ENCODE measurements at regions not wholly inside any gene's neighbourhood (a gene's known extent, or its start where the extent isn't known, plus 50 kb on each side); places are given as distances from the start of the nearest gene placed in this dataset.

GRCh38 chr4:138021139-138021830 lies 220.9 kb downstream of the SLC7A11 start:
- no peak for DNase-seq (ENCODE audit: low read depth)

- DNase-seq (ENCODE audit: low read depth): no peak
These were observed 227.4 kb downstream of the SLC7A11 start for GRCh38 chr4:138014590-138015288.

- DNase-seq (ENCODE audit: low read depth): no peak
These were observed 228.5 kb downstream of the SLC7A11 start for GRCh38 chr4:138013625-138014024.

DNA sequence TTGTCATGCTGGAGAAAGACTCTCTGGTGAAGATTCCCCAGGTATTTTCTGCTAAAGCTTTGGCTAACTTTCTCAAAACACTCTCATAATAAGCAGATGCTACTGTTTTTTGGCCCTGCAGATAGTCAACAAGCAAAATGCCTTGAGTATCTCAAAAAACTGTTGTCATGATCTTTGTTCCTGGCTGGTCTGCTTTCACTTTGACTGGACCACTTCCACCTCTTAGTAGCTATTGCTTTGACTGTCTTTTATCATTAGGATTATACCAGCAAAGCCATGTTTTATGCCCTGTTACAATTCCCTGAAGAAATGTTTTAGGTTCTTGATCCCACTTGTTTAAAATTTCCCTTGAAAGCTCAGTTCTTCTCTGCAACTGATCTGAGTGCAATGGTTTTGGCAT lies 231.5 kb downstream of the SLC7A11 start:
- no peak for DNase-seq (ENCODE audit: low read depth)

DNA sequence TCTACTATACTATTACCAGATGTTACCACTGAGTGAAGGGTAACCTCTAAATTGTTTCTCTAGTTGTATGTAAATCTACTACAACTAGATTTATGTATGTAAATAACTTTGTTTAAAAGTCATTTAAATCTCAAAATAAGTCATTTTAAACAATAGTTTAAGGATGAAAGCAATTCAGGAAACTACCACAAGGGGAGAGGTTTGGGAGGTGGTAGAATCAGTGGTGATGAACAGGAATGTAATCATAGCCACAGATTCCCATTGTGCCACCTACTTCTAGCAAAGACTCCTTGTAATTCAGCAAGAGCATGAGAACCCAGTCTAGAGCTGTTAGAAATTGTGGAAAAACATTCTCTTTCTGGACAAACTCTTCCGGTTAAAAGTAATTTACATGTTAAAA lies 234.6 kb downstream of the SLC7A11 start:
- no peak for DNase-seq (ENCODE audit: low read depth)

DNA sequence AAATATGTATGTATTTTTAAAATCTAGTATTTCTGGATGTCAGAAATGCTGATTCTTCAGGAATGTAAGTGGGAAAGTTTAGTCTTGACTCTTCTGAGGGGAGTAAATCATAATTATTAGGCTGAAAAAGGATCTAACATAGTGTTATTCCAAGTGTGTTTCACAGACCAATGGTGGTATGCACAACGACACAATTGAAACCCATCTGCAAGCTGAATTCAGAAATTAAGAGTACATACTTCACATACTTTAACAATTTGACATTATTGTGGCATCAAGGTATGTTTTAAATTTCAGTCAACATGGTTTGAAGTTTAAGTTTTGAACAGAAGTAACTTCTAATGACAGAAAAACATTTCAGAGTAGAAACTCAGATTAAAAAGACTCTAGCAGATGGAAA lies 236.7 kb downstream of the SLC7A11 start:
- DNase-seq (ENCODE audit: low read depth): no peak

- no peak for DNase-seq (ENCODE audit: low read depth)
These were observed 238.9 kb downstream of the SLC7A11 start for GRCh38 chr4:138003248-138003647.

GRCh38 chr4:137998666-137999429 lies 243.3 kb downstream of the SLC7A11 start:
- DNase-seq (ENCODE audit: low read depth): peak; percentile 89

GRCh38 chr4:137997496-137997895 lies 244.7 kb downstream of the SLC7A11 start:
- DNase-seq (ENCODE audit: low read depth): no peak

GRCh38 chr4:137994853-137995252 lies 247.3 kb downstream of the SLC7A11 start:
- peak; percentile 77 for DNase-seq (ENCODE audit: low read depth)

- no peak for DNase-seq (ENCODE audit: low read depth)
These were observed 248.9 kb downstream of the SLC7A11 start for GRCh38 chr4:137993232-137993631.

DNA sequence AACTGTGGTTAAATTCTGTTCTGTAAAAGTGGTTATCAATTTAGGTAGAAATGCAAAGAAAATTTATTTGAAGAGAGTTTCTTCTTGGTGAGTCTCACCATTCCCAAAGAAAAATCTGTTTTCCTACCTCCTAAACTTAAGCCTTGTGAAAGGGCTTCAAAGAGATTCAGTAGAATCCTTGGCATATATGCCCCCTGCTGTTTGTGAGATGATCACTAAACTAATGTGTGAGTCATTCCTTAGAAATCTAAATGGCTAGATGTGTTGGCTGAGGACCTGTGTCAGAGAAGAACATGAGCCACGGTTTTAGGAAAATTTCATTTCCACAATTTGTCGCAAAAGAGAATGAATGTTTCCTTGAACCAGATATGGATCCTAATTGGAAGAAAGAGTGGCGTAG lies 260.9 kb downstream of the SLC7A11 start:
- DNase-seq (ENCODE audit: low read depth): no peak

DNA sequence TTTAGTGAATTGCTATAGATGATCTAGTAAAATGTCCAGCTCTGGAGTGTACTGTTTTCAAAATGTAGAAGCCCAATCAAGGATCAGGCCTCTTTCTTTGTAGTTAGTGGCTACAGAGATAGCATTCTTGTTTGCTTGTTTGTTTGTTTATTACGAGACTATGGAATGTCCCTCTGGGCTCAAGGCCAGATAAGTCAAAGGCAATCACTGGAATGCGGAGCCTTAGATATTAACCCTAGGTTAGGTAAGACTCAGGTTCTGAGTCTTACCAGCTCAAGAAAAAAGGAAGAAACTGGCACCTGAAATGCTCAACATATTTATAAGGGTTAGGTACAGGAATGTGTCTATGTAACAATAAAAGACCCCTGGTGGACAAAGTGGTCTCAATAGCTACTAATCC lies 261.5 kb downstream of the SLC7A11 start:
- no peak for DNase-seq (ENCODE audit: low read depth)

DNA sequence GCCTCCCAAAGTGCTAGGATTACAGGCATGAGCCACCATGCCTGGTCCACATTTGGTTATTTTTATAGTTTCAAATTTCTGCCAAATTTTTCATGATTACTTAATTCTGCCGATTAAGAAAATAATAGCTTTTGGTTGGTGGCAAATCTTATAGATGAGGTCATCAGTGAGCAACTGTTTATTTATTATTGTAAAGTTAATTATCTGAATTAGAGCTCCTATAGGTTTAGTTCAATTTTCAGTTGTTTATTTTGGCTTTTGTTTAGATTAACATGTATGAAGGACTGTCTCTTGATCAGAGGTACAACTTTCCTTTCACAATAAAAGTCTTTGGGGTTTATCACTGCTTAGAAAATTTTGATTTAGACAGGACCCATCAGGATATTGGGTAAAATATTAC lies 262.2 kb downstream of the SLC7A11 start:
- DNase-seq (ENCODE audit: low read depth): no peak

GRCh38 chr4:137968956-137969678 lies 273.0 kb downstream of the SLC7A11 start:
- DNase-seq (ENCODE audit: low read depth): peak; percentile 35

DNA sequence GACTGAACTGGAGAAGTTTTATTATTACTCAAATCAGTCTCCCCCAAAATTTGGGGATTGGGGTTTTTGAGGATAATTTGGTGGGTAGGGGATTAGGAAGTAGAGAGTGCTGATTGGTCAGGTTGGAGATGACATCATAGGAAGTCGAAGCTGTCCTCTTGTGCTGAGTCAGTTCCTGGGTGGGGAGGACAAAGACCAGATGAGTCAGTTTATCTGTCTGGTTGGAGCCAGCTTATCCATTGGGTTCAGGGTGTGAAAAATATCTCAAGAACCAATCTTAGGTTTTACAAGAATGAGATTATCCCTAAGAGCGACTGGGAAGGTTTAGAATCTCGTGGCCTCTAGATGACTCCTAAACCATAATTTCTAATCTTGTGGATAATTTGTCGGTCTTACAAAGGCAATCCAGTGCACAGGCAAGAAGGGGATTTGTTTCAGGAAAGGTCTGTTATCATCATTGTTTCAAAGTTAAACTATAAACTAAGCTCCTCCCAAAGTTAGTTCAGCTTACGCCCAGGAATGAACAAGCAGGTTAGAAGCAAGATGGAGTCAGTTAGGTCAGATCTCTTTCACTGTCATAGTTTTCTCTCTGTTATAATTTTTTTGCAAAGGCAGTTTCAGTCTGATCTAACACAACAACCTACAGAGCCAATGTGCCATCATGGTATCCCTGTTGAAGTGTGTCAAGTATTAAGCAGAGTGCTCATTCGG lies 274.5 kb downstream of the SLC7A11 start:
- DNase-seq (ENCODE audit: low read depth): no peak

DNA sequence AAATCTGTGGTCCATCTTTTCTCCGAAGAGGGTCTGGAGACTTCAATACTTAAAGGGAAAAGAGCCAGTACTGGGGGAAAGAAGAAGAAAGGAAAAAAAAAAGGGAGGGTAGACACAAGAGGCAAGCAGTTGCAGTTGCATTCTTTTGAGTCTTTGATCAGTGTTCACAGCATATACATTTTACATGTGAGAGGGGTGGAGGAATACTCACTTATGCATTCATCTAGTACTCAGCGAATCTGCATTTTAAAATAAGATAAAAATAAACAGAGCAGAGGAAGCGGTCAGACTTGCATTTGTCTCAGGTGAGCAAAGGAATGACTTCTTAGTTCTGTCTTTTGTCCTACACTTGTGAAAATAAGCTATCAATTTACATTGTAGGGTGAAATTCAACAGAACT lies 275.6 kb downstream of the SLC7A11 start:
- DNase-seq (ENCODE audit: low read depth): no peak

DNA sequence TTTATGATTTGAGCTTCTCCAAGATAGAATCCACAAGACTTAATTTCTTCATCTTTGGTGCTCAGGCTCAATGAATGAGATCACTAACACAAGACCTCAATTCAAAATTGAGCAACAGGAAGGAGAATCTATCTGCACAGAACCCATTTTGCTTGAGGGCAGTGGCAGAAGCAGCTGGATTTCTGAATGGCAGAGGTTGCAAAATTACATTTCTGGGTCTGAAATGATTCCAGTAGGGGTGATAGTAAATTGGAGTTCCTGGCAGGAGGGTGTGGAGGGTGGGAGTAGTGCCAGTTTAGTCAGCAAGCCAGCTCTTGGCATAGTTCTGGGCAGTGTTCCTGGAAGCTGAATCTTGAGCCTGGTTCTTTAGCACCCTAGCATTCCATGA lies 281.1 kb downstream of the SLC7A11 start:
- peak; percentile 69 for DNase-seq (ENCODE audit: low read depth)

- peak; percentile 68 for DNase-seq (ENCODE audit: low read depth)
These were observed 281.6 kb downstream of the SLC7A11 start for GRCh38 chr4:137960371-137961050.

GRCh38 chr4:137957806-137958205 lies 284.3 kb downstream of the SLC7A11 start:
- no peak for DNase-seq (ENCODE audit: low read depth)

GRCh38 chr4:137956256-137956655 lies 285.9 kb downstream of the SLC7A11 start:
- no peak for DNase-seq (ENCODE audit: low read depth)

Data from GM04503 (cell line).